HG02870 (cell line): ENCODE measurements at regions not wholly inside any gene's neighbourhood (a gene's known extent, or its start where the extent isn't known, plus 50 kb on each side); places are given as distances from the start of the nearest gene placed in this dataset.
"Not testable (repeated sequence)": the region's sequence is repeated elsewhere in the genome, so short reads cannot be mapped to it uniquely, and the experiment has no call there.

Source experiments
- ATAC-seq: cut with Tn5 transposase; IDR thresholded peaks from one replicate; pipeline ENCODE4 v1.9.1; 2021; ENCODE audit warnings: mild to moderate bottlenecking, moderate library complexity; ENCODE audit not compliant: unreplicated experiment

DNA sequence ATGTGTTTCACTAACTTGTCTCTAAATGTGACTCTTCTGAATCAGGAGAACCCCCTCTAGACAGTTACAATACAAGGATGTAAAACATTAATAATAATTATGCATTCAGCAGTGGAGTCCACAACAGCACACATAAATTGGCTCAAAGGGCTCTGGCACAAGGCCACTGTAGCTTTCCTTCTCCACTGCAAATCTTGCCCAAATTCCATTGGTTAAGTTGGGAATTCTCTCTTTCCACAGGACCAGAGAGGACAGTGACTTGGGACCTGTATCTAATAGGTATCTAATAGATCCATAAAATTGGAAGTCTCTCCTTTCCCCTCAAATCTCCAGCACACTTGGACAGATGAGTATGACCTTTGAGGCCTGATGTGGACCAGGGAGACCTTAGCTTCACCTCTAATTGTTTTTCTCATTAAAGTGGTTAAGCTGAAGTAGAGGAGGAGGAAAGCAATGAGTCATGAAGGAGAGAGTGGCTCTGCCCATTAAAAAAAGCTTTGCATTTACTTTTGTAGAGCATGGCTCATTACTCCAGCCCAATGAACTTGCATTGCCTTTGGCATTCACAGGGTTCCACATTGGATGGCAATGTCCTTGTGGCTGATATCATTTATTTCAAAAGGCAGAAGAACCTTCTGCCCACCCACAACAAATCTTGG, 72.3 kb upstream of the SH3RF1 start:
- ATAC-seq = no peak

DNA sequence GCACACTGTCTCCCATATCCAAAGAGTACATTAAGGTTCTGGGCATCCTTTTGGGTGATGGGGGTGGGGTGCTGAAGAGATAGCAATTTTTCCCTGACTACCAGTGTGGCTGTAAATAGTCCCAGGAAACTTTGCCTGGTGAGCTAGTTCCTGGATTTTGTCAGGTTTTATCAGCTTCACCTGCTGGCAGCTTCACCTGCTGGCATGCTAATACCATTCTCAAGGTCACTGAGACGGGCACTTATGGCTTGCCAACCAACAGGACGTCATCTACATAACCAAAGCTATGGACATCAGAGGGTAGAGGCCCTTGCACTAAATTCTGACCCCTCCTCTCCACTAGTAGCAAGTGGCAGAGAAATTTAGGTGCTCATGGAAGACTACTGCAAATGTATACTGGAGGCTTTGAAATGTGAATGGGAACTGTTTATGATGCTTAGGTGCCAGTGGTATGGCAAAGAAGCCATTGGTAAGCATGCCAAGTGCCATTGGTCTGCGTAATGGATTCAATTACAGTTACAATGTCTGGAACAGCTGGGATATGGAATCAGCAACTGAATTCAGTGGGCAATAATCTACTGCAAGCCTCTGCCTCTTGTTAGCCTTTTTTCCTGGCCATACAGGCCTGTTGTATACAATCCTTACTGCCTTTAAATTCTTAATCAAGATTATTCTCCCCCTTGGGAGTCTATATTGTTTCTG, 71.6 kb upstream of the SH3RF1 start:
- no peak for ATAC-seq

DNA sequence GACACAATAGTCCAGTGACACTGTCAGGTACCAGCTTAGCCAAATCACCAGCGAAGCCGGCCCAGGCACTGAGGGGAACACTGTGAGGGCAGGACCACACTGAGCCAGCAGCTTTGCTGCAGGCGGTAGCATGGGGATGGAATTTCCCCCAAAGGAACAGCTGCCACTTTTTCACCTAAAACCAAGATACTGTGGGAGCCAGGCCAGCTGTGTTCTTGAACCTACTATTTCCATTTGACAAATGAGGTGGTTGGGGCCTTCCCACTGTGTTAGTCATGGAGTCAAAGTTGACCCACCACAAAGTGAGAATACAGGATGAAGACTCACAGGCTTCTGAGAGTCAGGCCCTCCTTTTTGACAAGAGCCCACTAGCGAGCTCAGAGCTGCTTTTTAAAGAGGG, 70.7 kb upstream of the SH3RF1 start:
- ATAC-seq = peak; percentile 80

DNA sequence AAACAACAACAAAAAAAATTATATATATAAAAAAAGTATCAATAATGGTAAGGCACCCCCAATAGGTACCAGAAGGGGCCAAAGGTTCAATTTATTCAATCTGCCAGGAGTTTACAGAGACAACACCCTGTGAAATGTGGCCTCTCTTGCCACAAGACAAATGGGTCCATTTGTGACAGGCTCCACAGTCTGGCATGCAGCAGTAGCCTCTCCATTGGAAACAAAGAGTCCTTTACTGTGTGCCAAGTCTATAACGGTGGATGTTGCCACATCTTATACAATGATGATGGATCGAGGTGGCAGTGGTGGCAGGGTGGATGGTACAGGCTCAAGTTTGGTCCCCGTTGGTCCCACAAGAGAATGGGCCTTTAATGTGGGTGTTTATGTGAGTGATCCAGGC, 70.1 kb upstream of the SH3RF1 start:
- ATAC-seq = peak; percentile 0

DNA sequence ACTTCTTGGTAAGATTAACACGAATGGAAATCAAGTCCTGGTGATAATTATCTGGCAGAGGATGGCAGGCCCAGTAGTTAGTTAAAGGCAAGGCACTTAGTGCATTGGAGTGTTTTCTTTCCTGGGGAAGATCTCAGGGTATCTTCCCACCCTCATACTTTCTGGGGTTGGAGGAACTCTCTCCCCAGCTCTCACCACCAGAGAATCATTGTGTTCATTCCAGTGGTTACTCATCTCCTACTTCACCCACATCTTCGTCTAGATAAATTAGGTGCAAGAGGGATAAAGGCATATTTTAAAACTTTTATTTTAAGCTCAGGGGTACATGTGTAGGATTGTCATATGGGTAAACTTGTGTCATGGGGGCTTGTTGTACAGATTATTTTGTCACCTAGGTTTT, 67.5 kb upstream of the SH3RF1 start:
- no peak for ATAC-seq

DNA sequence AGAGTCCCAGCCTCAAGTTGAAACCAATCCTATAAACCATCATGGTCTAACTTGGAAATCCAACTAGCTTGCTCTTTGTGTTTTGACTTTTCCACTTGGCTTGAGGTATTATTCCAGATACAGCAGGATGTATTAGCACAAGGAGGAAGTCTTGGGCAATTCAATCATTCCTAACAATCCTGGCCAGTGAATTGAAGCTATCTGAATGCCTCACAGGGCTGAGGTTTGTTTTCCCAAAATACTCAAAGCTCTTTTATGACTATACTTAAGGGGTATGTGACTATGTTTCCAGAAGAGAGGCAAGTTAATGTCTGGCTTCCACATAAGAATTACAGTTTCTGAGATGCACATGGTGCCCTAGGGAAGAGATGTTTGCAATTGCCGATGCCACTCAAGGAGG, 66.8 kb upstream of the SH3RF1 start:
- no peak for ATAC-seq

DNA sequence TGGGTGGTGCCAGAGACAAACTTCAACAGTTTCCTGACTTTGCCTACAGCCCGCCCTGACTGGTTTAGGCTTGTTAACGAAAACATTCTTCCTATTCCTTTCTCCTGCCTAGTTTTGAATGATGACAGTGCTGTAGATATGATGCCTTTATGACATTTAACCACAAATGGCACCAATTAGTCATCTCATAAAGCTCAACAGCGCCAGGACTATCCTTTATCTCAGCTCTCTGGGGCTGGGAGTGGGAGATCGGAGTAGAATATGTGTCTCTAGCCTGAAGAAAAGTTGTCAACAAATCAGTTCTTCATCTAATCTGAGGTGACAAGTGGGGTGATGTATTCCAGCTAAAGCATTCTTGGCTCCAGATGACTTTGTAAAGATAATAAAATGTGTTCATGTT, 64.6 kb upstream of the SH3RF1 start:
- ATAC-seq = no peak

DNA sequence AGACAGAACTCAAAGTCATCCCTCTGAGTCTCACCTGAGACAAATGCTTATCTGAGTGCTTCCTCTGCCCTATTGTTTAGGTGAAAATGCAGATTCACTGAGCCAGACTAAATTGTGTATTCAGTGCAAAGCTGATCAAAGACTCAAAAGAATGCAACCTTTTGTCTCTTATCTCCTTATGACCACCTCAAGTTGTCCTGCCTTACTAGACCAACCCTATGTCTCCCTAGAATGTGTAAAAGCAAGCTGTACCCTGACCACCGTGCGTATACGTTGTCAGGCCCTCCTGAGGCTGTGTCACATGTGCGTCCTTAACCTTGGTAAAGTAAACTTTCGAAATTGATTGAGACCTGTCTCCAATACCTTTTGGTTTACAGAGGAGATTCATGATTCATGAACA, 63.6 kb upstream of the SH3RF1 start:
- no peak for ATAC-seq

DNA sequence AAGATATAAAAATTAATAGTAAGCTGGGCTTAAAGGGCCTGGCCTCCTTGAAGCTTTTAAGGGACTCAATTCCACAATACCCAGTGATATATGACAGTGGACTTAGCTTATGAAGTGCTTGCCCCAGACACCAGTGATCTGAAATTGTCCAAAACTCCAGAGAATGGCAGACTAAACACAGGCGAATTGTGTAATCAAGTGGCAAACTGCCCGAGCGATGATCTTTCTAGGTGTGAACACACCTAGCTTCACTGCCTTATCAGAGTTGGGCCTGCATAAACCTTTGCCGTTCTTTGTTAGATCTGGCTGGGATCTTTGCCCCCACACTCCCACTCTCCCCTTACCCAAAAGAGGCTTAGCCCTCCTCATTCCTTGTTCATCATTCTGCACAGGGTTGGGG, 62.5 kb upstream of the SH3RF1 start:
- ATAC-seq = no peak

DNA sequence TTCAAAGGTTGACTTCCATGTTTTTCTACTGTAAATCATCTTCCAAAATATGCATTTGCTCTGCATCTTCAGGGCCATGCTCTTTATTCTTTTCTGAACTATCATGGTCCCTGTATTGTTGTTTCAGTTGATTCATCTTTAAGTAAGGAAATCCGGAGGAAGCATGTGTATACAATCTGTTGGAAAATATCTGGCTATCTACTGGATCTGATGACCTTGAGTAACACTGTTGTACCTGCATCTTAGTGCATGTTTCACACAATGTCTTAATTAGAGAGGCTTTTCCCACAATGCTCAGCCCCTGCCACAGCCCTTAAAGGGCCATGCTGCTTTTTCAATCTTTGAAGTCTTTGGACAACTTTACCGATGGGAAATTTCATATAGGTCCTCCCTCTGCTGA, 61.8 kb upstream of the SH3RF1 start:
- no peak for ATAC-seq

DNA sequence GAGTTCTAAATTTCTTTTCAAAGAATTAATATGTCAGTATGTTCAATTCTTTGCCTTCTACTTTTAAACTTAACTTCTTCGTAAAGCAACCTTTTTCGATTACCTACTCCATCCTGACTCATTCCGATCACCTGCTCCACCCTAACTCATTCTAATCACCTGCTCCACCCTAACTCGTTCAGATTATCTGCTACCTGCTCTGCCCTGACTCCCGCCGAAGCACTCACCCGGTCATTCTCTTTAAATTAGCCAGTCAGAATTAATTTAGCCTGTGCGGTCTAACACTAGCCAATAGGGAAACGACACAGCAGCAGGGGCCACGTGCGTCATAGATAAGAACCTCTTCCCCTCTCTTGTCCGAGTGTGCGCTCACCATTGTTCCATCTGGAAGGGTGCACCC, 60.1 kb upstream of the SH3RF1 start:
- ATAC-seq = no peak

DNA sequence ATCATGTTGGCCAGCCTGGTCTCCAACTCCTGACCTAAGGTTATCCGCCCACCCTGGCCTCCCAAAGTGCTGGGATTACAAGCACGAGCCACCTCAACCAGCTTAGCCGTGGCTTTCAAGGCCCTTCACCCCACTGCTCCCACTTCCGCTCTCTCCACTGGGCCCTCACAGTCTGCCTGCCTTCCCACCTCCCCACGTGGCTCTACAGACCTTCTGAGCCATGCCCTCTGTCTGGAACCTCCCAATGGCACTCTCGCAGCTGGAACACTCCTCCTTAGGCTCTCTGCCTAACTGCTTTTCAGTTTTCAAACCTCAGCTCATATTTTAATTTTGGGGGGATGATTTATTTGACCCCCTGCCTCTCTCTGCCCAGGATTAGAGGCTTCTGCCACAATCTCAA, 59.3 kb upstream of the SH3RF1 start:
- no peak for ATAC-seq

DNA sequence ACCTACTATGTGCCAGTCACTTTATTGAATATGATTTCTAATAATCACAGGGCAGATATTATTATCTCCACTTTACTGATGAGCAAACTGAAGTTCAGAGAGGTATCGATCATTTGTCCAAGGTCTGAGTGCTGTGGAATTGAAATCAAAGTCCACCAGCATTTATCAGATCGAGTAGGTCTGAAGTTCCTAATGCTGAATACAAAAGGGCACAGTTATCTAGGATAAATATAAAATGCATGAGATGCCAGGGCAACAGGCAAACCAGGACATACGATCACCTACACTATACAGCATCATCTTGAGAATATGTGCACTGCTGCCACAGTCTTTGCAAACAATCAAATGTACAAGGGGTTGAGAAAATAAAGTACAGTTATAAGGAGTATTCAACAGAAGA, 57.2 kb upstream of the SH3RF1 start:
- ATAC-seq = no peak

DNA sequence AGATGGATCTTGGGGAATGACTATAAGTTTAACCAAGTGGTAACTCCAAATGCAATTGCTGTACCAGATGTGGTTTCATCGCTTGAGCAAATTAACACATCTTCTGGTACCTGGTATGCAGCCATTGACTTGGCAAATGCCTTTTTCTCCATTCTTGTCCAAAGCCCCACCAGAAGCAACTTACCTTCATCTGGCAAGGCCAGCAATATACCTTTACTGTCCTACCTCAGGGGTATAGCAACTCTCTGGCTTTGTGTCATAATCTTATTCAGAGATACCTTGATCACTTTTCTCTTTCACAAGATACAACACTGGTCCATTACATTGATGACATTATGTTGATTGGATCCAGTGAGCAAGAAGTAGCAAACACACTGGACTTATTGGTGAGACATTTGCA, 53.2 kb upstream of the SH3RF1 start:
- ATAC-seq = not testable (repeated sequence)

DNA sequence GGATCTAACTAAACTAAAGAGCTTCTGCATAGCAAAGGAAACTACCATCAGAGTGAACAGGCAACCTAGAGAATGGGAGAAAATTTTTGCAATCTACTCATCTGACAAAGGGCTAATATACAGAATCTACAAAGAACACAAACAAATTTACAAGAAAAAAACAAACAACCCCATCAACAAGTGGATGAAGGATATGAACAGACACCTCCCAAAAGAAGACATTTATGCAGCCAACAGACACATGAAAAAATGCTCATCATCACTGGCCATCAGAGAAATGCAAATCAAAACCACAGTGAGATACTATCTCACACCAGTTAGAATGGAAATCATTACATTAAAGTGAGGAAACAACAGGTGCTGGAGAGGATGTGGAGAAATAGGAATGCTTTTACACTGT, 52.1 kb upstream of the SH3RF1 start:
- not testable (repeated sequence) for ATAC-seq
